Neural cell (in vitro differentiated cells): ENCODE measurements at regions not wholly inside any gene's neighbourhood (a gene's known extent, or its start where the extent isn't known, plus 50 kb on each side); places are given as distances from the start of the nearest gene placed in this dataset.

Source experiments
- RAD21 ChIP-seq: fragments of 450-650 bp; conservative IDR thresholded peaks from 2 replicates; pipeline ENCODE4 v1.6.1; 2014; ENCODE audit warnings: antibody characterized with exemption, mild to moderate bottlenecking, moderate library complexity
- TF ChIP-seq, protein P1 (sequence below): fragments of 450-650 bp; IDR thresholded peaks from 2 replicates; pipeline ENCODE4 v1.5.1; 2014; ENCODE audit warnings: antibody characterized with exemption, mild to moderate bottlenecking, moderate library complexity; ENCODE audit not compliant: poor library complexity, severe bottlenecking

- no peak for TF ChIP-seq RAD21
- TF ChIP-seq, protein P1, sequence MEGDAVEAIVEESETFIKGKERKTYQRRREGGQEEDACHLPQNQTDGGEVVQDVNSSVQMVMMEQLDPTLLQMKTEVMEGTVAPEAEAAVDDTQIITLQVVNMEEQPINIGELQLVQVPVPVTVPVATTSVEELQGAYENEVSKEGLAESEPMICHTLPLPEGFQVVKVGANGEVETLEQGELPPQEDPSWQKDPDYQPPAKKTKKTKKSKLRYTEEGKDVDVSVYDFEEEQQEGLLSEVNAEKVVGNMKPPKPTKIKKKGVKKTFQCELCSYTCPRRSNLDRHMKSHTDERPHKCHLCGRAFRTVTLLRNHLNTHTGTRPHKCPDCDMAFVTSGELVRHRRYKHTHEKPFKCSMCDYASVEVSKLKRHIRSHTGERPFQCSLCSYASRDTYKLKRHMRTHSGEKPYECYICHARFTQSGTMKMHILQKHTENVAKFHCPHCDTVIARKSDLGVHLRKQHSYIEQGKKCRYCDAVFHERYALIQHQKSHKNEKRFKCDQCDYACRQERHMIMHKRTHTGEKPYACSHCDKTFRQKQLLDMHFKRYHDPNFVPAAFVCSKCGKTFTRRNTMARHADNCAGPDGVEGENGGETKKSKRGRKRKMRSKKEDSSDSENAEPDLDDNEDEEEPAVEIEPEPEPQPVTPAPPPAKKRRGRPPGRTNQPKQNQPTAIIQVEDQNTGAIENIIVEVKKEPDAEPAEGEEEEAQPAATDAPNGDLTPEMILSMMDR, result no peak
Observed at GRCh38 chr7:16001477-16001876, 315.0 kb upstream of the MEOX2 start.
